B cell (primary cell): ENCODE measurements at regions not wholly inside any gene's neighbourhood (a gene's known extent, or its start where the extent isn't known, plus 50 kb on each side); places are given as distances from the start of the nearest gene placed in this dataset.

Experiments used
- CTCF ChIP-seq: fragments of 200-600 bp; IDR thresholded peaks from one replicate; pipeline ENCODE4 v1.8.0; 2022; ENCODE audit warnings: antibody characterized with exemption, mild to moderate bottlenecking
- EZH2 ChIP-seq: IDR thresholded peaks from 2 replicates; pipeline ENCODE4 v1.6.1; 2012; ENCODE audit warnings: borderline replicate concordance, low read depth, mild to moderate bottlenecking, moderate library complexity, low read length; ENCODE audit not compliant: insufficient read depth, poor library complexity, severe bottlenecking

GRCh38 chr13:65074248-65074647 is 2155.9 kb downstream of the PCDH9 start:
- TF ChIP-seq CTCF: no peak
- TF ChIP-seq EZH2: no peak
